ENCODE measurements at regions not wholly inside any gene's neighbourhood (a gene's known extent, or its start where the extent isn't known, plus 50 kb on each side); places are given as distances from the start of the nearest gene placed in this dataset.

DNA sequence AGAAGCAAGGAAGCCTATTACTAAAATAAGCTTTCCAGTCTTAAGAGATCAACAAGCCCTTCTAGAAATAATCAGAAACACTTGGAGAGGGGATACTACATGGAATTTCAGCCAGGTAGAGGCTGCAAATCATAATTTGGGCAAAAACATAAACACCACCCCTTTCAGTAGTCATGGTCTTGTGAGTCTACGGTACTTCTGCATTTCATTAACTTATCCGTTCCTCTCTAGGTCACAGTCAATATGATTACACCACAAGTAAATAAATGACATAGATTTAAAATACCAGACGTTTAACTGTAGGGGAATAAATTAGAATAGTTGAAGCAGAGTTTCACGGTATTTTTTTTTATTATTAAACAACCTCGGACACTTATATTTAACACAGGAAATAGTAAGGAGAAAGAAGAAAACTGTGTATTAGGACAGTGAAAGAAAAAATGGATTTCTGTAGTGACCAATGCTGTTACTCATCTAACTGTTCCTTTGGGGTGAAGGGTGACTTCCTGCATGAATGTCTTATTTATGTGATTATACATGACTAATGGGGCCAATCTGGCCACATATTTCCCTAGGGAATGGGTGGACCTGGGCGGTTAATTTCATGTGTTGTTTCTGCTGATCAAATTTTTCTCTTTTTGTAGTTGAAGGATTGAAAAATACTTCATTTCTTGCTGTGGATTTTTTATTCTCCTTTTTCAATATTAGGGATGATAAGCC, 456.6 kb upstream of the UBE2E3 start:
- no peak for DNase-seq

DNA sequence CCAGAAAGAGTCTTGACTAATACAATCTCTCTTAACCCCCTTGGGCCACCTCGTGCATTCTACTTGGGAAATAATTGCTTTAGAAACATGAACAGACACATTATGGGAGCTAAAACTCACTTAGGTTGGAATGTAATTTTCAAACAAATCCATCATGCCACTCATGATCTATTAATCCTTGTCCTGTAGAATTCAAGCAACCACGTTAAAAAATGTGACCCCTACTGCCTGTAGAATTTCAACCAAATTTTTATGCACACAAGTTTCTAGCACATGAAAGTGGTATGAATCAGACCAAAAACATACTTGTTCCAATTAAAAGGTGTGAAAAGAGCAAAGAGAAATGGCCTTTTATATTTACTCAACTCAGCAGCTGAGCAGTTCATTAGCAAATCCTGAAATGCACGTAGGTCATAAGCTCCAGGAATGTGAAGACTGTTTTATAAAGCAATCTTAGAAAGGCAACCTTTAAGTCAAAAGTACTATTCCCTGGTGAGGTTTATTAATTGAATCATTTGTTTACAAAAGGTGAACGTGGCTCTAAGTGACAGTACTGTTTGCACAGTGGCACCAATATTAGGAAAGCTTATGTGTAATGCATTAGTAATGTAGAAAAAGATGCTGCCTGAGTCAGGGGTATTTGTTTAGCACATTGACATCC, 459.4 kb upstream of the UBE2E3 start:
- DNase-seq = no peak

DNA sequence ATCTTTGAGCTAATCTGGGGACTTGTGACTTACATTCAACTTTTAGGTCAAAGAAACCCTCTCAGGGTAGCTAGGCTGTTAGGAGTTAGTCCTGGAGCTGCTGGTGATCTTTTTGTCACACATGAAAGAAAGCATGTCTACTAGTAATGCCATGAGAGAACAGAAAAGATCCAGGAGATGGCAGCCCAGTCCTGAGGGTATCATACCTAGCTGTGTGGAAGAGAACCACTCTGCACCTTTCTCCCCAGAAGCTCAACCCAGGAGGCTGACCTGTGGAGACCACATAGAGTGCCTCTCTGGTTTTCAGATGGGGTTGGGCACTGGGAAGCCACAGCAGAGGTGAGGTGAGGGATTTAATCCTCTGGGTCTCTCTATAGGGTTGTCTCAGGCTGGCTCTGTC, 460.2 kb upstream of the UBE2E3 start:
- no peak for DNase-seq

DNA sequence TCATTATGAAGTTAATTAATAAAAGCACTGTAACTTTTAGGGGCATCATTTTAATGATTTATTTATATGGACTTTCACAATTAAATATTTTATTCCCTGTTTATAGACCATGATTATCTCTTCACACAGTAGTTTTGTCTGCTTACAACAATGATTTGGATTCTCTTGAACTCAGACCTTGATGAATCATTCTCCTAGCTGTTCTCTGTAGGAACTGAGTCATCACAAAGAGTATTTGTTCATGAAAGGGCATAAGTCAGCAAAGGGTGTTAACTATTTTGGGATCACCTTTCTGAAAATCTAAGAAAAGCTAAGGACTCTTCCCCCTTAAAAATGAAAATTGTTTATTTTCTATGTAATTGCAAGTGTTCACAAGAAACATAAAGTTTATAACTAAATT, 461.1 kb upstream of the UBE2E3 start:
- DNase-seq = no peak

DNA sequence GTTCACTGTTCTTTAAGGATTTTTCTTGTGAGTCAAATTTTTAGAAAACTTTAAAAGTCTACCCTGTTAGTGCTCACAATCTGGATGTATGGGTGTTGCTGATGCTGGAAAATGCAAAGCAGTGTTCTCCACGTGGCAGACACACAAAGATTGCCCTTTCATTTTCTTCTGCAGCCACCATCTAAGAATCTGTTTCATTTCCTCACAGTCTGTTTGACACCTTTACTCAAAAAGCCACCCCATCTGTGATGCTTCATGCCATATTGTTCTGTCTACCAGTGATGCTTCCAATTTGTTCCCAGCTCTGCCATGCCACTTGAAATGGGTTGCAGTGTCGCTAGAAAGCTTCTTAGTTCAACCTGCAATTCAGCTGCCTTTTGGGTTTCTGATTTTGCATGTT, 464.2 kb upstream of the UBE2E3 start:
- no peak for DNase-seq

DNA sequence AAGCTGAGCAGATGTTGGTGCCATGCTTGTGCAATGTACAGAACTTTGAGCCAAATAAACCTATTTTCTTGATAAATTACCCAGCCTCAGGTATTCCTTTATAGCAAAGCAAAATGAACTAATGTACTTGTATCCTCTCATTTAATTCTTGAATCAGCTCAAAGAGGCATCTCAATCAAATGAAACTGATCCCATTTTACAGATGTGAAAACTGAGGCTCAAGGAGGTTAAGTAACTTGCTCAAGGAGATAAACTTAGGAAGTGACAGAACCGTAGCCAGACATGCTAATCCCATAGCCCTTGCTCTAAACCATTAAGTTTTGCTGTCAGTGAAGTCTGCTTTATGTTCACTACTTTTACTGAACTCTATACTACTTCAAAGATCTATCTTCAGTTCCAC, 467.0 kb upstream of the UBE2E3 start:
- no peak for DNase-seq

DNA sequence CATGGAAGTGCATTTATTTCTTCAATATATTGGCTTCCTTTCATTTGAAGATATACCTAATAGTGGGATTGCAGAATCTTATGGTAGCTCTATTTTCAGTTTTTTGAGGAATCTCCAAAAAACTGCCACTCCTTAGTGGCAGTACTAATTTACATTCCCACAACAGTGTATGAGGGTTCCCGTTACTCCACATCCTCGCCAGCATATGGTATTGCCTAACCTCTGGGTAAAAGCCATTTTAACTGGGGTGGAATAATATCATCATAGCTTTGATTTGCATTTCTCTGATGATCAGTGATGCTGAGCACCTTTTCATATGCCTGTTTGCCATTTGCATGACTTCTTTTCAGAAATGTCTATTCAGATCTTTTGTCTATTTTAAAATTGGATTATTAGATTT, 471.9 kb upstream of the UBE2E3 start:
- no peak for DNase-seq

DNA sequence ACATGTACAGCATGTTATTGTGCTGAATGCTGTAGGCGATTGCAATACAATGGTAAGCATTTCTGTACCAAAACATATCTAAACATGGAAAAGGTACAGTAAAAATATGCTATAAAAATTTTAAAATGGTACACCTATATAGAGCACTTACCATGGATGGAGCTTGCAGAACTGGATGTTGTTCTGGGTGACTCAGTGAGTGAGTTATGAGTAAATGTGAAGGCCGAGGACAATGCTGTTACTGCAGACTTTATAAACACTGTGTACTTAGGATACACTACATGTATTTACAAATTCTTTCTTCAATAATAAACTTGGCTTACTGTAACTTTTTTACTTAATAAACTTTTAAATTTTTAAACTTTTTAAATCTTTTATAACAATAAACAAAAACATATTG, 473.4 kb upstream of the UBE2E3 start:
- DNase-seq = no peak

DNA sequence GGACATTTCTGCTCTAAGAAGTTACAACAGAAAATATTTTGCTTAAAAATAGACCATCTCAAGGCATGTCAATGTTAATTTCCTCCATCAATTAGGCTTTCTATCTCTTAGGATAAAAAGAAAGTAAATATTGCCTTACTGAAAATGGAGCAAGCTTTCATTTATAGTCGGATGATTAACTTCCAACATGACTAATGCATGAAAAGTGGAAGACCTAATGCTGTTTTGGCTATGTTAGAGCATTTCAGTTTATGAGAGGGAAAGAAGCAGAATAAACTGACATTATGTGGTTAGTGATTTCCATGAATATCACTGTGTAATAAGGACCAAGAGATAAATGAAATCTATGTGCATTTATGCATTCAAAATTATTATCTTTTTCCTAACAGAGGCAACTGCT, 475.2 kb upstream of the UBE2E3 start:
- no peak for DNase-seq

DNA sequence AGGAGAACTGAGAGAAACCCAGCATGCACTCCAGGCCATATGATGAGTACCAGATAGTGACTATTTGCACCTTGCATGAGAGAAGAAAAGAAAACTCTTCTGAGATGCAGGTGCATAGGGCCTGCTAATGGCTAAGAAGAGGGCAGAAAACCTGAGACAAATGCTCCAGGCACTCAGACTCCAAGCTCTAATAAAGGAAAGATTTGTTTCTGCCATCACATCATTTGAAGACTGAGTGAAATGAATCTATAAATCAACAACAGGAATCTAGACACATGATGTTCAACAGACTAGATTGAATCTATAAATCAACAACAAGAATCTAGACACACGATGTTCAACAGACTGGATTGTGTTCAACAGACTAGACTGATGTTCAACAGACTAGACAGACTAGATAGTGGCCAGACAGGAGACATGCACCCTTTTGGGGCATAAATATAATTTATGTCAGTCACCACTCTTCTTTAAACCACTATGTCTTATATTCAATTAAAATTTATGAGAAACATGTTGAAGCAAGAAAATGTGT, 482.7 kb upstream of the UBE2E3 start:
- DNase-seq = no peak

DNA sequence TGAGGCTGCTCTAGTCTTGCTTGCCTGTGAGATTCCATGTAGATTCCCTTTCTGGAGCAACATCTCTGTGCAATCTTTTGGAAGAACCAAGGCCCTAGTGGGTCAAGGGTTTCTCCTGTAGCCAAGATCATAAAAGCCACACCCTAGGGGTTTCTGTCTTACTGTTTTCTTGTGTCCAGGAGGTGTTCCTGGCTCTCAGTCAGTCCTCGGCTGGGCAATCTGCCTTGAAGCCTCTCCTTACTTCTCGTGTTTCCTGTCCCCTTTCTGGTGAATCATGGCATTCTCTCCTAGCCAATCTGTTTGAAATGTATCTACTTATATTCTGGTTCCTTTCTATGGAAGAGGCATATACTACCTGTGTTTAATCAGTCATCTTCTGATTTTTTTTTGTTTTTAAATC, 484.8 kb upstream of the UBE2E3 start:
- no peak for DNase-seq

DNA sequence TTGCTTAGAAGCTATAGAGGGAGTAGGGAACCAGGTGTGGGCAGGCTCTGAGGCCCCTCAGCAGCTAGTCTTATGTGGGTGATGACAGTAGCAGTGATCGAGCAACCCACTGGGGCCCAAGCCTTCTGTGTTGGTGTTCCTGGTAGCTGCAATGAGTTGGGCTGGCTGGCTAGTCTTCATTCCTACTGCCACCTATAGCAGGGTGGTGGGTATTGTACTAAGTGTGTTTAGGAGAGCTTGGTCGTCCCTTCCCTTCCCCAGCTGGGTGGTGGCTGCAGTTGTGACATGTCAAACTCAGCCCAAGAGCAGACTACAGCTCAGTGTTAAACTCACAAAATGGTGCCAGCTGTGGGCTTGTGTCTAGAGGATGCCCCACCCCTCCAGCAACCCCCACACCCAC, 486.1 kb upstream of the UBE2E3 start:
- DNase-seq = no peak

DNA sequence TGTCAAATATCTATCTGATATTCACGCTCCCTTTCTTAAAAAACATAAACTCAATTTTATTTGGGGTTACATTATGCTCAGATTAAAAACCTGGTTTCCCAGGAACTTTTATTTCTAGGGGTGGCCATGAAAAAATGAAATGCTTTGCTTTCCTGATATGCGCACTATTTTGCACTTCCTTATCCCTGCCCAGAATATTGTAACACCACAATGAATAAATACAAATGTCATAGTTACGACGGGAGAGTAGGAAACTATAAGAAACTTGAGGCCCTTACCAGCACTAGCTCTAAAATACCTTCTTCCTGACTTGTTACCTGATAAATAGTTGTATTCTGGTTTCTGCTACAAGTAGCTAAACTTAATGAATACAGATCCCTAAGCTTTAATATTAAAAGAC, 475.6 kb upstream of the CWC22 start:
- no peak for DNase-seq

DNA sequence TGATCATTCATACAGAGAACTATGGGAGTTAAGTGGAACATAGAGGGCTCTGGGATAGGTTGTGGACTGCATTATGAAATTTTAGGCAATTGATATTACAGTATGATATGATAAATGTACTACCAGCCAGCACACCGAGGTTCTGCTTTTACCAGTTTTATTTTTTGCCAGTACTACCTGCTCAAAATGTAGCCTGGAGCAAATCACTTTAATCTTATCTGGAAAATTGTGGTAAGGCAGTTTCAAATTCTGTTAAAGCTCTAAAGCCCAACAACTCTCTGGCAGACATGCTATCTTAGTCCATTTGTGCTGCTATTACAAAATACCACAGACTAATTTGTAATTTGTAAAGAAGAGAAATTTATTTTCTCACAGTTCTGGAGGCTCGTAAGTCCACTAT, 474.9 kb upstream of the CWC22 start:
- DNase-seq = no peak

DNA sequence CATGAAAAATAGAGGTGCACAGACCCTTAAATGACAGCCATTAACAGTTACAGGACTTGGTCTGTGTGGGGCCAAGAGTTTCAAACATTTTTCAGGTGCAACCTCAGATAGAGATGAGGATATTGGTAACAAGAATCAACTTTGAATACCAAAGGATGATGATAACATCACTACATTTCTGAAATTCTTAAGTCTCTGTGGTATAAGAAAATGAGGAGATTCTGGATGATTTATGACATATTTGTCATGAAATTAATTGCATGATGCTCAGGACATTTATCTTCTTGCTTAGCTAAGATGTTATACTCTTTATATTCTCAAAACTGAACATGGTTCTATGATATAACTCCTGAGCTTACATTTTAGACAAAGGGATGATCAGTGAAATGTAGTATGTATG, 471.8 kb upstream of the CWC22 start:
- DNase-seq = no peak

DNA sequence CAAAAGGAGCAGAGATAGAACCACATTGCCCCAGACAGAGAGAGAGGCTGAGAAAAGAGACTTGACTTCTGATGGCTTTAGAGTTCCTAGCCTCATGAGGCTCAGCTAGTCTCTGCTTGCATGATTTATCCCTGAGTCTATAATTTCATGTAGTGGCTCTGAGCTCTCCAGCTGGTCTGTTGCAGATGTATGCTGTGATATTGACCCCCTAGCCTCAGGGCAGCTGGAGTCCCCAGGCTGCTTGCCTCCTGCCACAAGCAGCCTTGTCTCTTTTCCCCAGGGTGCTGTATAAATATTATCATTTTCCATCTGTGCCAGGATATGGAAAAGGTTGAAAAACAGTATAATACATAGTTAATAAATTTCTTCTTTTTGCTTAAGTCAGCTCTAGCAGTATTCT, 467.6 kb upstream of the CWC22 start:
- DNase-seq = no peak

DNA sequence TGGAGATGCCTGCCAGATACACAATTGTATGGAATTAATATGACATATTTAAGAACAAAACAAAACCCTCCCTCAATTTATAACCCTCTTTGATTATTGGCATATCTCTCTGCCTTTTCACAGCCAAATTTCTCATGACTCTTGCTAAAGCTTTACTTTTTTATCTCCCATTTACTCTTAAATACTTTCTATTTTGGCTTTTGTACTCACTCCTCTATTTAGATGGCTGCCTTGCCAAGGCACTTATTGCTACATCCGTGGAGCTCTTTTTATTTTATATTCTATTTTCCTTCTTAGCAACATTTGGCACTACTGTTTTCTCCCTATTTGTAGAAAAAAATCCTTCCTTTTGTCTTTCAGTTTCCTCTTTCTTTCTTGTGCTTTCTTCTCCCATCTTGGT, 466.4 kb upstream of the CWC22 start:
- DNase-seq = no peak

DNA sequence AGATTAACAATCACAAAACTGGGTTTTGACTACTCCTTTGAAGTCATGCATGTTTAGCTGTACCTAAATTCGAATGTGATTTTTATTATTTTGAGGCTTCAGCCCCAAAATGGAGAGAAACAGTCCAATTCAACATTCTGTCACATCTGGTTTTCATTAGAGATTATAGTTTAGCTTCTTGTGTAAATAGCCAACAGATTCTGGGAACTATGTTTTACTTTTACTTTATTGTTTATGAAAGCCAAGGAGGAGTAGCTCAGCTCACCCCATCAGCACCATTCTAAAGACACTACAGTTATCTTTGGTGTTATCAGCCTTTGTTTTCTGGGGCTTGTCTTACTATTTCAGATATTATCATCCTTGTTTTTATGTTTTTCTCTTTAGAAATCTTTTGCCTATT, 465.0 kb upstream of the CWC22 start:
- no peak for DNase-seq

DNA sequence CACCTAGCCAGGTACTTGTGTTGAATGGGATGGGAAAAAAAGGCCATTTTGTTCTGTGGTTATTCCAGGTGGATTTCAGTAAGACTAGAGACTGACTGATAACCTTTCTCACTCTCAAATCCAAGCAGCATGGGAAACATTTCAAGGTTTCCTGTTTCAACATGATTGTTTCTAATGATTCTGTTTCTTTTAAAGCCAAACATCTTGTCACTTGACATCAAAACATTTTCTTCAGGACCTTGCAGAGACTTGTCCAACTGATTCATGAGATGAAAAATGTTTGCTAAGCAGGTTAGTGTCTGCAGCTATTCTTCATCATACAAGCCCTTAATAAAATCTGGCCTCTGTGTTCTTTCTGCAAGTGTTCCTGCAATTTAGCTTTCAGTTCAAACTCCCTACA, 456.5 kb upstream of the CWC22 start:
- DNase-seq = no peak

DNA sequence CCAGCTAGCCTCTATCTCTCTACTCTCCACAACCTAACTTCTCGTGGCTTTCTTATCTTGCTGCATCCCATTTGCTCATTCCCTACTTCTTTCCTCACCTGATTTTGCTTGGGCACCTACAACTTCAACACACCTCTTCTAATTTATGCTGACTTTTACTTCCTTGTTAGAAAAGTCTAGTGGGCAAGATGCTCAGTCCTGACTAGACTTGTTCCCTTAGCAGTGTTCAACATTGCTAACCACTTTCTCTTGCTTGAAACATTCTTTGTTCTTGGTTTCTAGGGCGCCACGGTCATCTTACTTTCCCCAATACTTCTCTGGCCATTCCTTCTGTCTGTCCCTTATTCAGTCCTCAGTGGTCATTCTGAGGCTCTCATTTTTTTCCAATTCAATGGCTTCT, 454.7 kb upstream of the CWC22 start:
- no peak for DNase-seq

DNA sequence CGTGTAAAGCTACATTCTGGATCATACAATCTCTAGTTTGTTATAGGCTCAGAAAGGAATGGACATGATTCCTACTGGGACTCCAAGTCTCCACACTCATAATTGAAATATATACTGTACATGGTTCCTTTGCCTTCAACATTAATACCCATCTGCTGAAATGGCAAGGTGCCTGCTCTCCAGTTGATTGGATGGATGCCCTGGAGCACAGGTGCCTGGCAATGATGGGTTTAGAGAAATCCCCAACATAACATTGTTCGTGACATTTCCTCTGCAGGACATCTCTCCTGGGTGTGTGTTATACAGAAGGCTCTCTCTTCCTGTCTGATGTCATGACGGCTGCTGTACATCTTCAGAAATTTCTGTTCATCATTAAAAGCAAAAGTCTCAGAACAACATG, 449.7 kb upstream of the CWC22 start:
- DNase-seq = no peak

DNA sequence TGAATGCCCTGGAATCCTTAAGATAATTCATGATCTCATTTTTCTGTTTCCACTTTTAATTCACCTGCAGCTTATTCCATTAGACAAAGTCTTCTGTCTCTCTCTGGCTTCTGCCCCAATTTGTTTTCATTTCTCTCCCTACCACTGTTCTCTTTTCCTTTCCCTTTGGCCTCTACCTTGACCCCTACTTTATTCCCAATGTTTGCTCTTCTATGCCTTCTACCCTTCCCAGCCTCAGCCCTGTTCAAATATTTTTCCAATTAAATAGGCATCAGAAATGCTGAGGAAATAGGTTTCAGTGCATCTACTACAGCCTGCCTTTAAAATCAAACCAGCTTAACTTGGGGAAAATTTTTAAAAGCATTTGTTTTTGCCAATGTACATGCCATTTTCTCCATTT, 443.7 kb upstream of the CWC22 start:
- no peak for DNase-seq

DNA sequence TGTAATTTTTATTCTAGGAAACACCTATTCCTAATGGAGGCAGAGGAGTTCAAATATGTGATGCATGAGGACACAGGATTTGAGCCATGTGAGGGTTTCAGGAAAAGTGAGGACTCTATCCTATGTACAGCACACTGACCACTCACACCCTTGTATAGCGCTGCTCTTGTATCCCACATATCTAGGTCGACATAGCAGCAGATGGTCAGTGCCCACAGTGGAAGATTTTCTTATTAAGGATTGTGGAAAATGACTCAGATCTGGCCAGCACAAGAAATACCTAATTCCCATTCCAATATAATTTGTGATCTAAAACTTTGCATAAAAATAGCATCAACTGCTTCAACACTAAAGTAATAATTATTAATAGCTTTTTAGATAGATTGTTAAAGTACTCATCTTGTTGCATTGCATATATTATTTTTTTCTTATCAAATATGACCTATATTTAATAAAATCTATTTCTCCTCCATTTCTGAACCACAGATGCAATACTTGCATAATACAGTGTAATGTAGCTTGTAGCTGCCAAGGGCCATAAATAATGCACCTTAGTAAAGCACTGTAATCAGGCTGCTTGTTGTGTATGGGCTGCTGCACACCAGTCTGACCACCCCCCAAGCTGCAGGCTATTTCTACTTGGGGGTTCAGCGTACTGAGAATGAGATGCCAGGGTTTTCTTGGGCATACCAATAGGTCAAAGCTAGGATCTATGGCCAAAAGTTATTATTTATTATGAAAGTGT, 442.2 kb upstream of the CWC22 start:
- no peak for DNase-seq

DNA sequence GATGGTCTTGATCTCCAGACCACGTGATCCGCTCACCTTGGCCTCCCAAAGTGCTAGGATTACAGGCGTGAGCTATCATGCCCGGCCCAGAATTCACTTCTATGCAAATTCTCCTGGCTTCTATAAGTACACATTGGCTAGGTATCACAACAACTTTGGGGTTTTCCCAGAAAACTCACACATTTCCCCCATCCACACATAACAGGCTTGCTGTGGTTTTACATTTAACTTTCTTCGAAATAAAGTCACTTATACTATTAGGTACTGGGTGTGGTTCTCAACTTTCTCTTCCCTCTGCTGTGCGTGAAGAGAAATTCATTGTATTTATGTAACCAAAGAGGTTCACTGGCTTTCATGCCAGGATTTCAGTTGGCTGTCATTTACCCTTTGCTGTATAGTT, 439.4 kb upstream of the CWC22 start:
- no peak for DNase-seq
